Glutamatergic neuron (in vitro differentiated cells): ENCODE measurements at regions not wholly inside any gene's neighbourhood (a gene's known extent, or its start where the extent isn't known, plus 50 kb on each side); places are given as distances from the start of the nearest gene placed in this dataset.

ENCODE experiments used
- DNase-seq: peaks from one replicate; pipeline ENCODE4 v3.0.0; 2022
- H3K27ac Mint-ChIP-seq: one replicate; pipeline ENCODE4 v1.8.0; 2020; ENCODE audit warnings: mild to moderate bottlenecking, mixed read lengths, inconsistent platforms; ENCODE audit not compliant: unreplicated experiment
- H3K27me3 Mint-ChIP-seq: one replicate; pipeline ENCODE4 v1.8.0; 2020; ENCODE audit warnings: mild to moderate bottlenecking, moderate library complexity, mixed read lengths, inconsistent platforms; ENCODE audit not compliant: unreplicated experiment
- H3K36me3 Mint-ChIP-seq: one replicate; pipeline ENCODE4 v1.8.0; 2020; ENCODE audit warnings: mild to moderate bottlenecking, mixed read lengths, inconsistent platforms; ENCODE audit not compliant: unreplicated experiment
- H3K4me1 Mint-ChIP-seq: one replicate; pipeline ENCODE4 v1.8.0; 2020; ENCODE audit warnings: mild to moderate bottlenecking, low read depth, mixed read lengths, inconsistent platforms; ENCODE audit not compliant: unreplicated experiment
- H3K4me3 Mint-ChIP-seq: one replicate; pipeline ENCODE4 v1.8.0; 2020; ENCODE audit warnings: mild to moderate bottlenecking, mixed read lengths, inconsistent platforms; ENCODE audit not compliant: unreplicated experiment
- H3K9me3 Mint-ChIP-seq: one replicate; pipeline ENCODE4 v1.8.0; 2020; ENCODE audit warnings: mild to moderate bottlenecking, moderate library complexity, mixed read lengths, inconsistent platforms; ENCODE audit not compliant: unreplicated experiment
- CTCF ChIP-seq: fragments of 200-600 bp; sonication (generic); IDR thresholded peaks from one replicate; pipeline ENCODE4 v1.5.0; 2021; ENCODE audit not compliant: partially characterized antibody, unreplicated experiment

- no peaks in the 10 kb centered on the region for H3K9me3 Mint-ChIP-seq
- TF ChIP-seq CTCF = no peak
- peaks cover 10% of the 10 kb centered on the region for H3K4me1 Mint-ChIP-seq
- no peaks in the 10 kb centered on the region for H3K36me3 Mint-ChIP-seq
- H3K4me3 Mint-ChIP-seq = no peak overlapping the region
- no peak overlapping the region for H3K27ac Mint-ChIP-seq
- H3K27me3 Mint-ChIP-seq = no peaks in the 10 kb centered on the region
- no peak for DNase-seq
These were observed 1334.8 kb downstream of the MRPL39 start for GRCh38 chr21:24272521-24272938.

- Mint-ChIP-seq H3K9me3 (no peaks in the 10 kb centered on the region), H3K4me1 (no peaks in the 10 kb centered on the region), H3K27me3 (no peaks in the 10 kb centered on the region), H3K36me3 (no peaks in the 10 kb centered on the region), H3K4me3 (no peak overlapping the region), H3K27ac (no peak overlapping the region)
- TF ChIP-seq CTCF = no peak
- no peak for DNase-seq
These were observed 1341.3 kb downstream of the MRPL39 start for GRCh38 chr21:24265987-24266386.

GRCh38 chr21:24260751-24261150 lies 1346.5 kb downstream of the MRPL39 start:
- H3K4me3 Mint-ChIP-seq = no peak overlapping the region
- peaks cover 1% of the 10 kb centered on the region for H3K9me3 Mint-ChIP-seq
- no peaks in the 10 kb centered on the region for H3K4me1 Mint-ChIP-seq
- H3K27ac Mint-ChIP-seq = no peak overlapping the region
- H3K27me3 Mint-ChIP-seq = no peaks in the 10 kb centered on the region
- DNase-seq = no peak
- H3K36me3 Mint-ChIP-seq = no peaks in the 10 kb centered on the region
- TF ChIP-seq CTCF = no peak

- Mint-ChIP-seq H3K36me3 (no peaks in the 10 kb centered on the region), H3K9me3 (peaks cover 1% of the 10 kb centered on the region), H3K4me1 (no peaks in the 10 kb centered on the region), H3K27me3 (peaks cover 2% of the 10 kb centered on the region), H3K27ac (no peak overlapping the region), H3K4me3 (no peak overlapping the region)
- no peak for TF ChIP-seq CTCF
- no peak for DNase-seq
These were observed 1348.0 kb downstream of the MRPL39 start for GRCh38 chr21:24259241-24259640.

- Mint-ChIP-seq H3K4me3 (no peak overlapping the region), H3K4me1 (no peaks in the 10 kb centered on the region), H3K36me3 (no peaks in the 10 kb centered on the region), H3K27ac (no peak overlapping the region), H3K27me3 (peaks cover 2% of the 10 kb centered on the region), H3K9me3 (peaks cover 1% of the 10 kb centered on the region)
- DNase-seq = no peak
- no peak for TF ChIP-seq CTCF
These were observed 1351.7 kb downstream of the MRPL39 start for GRCh38 chr21:24255591-24255990.
